Keratinocyte (primary cell): ENCODE measurements at regions not wholly inside any gene's neighbourhood (a gene's known extent, or its start where the extent isn't known, plus 50 kb on each side); places are given as distances from the start of the nearest gene placed in this dataset.
A peak's percentile ranks its signal among the peaks of the same experiment; 100 is the strongest.

Experiments used
- DNase-seq: peaks from one replicate; pipeline ENCODE4 v3.0.0-alpha.2; 2011; ENCODE audit warnings: low read depth, missing footprints, low spot score
- FAIRE-seq: peaks from 2 replicates; lab custom pipeline; 2011; peaks lifted over from hg19 to GRCh38; lab: Jason Lieb, UNC
- H2AFZ ChIP-seq: 2 replicates; pipeline ENCODE4 v1.6.0; 2012; ENCODE audit warnings: low read length, control low read depth, inconsistent platforms; ENCODE audit not compliant: control insufficient read depth
- H3K27ac ChIP-seq: 2 replicates; pipeline ENCODE4 v1.5.1; 2011; ENCODE audit warnings: low read length; ENCODE audit not compliant: control insufficient read depth, insufficient read depth
- H3K27me3 ChIP-seq: 3 replicates; pipeline ENCODE4 v1.6.0; 2011; ENCODE audit warnings: low read length; ENCODE audit not compliant: control insufficient read depth, insufficient read depth; ENCODE audit errors: extremely low read depth
- H3K36me3 ChIP-seq, 2 experiments: 2 replicates in 1 of 2; 3 replicates in 1 of 2; pipeline ENCODE4 v1.5.1; 2011; ENCODE audit warnings: low read length in 2 of 2, mild to moderate bottlenecking in 1 of 2; ENCODE audit not compliant: control insufficient read depth in 2 of 2, insufficient read depth in 2 of 2; ENCODE audit errors: extremely low read depth in 1 of 2
- H3K4me1 ChIP-seq: 3 replicates; pipeline ENCODE4 v1.5.1; 2011; ENCODE audit warnings: low read length; ENCODE audit not compliant: control insufficient read depth, insufficient read depth; ENCODE audit errors: extremely low read depth
- H3K4me2 ChIP-seq: 3 replicates; pipeline ENCODE4 v1.6.0; 2011; ENCODE audit warnings: low read depth, low read length; ENCODE audit not compliant: control insufficient read depth, insufficient read depth; ENCODE audit errors: extremely low read depth
- H3K4me3 ChIP-seq, 3 experiments: fragments of 200-600 bp in 1 of 3; sonication (generic) in 1 of 3; 2 replicates in 2 of 3; 3 replicates in 1 of 3; pipeline ENCODE4 v1.5.1; 2011 to 2016; ENCODE audit warnings: low read length in 3 of 3, mild to moderate bottlenecking in 3 of 3, control low read depth in 2 of 3, inconsistent platforms in 1 of 3, low read depth in 1 of 3, mixed read lengths in 1 of 3, mixed run types in 1 of 3, moderate library complexity in 1 of 3; ENCODE audit not compliant: control insufficient read depth in 2 of 3, insufficient read depth in 2 of 3; ENCODE audit errors: extremely low read depth in 1 of 3
- H3K79me2 ChIP-seq: 2 replicates; pipeline ENCODE4 v1.6.0; 2012; ENCODE audit warnings: low read length; ENCODE audit not compliant: control insufficient read depth, insufficient read depth
- H3K9ac ChIP-seq: 3 replicates; pipeline ENCODE4 v1.6.0; 2011; ENCODE audit warnings: low read length; ENCODE audit not compliant: control insufficient read depth, insufficient read depth; ENCODE audit errors: extremely low read depth
- H3K9me1 ChIP-seq: 3 replicates; pipeline ENCODE4 v1.6.0; 2011; ENCODE audit warnings: low read length; ENCODE audit not compliant: control insufficient read depth, insufficient read depth; ENCODE audit errors: extremely low read depth
- H3K9me3 ChIP-seq: 2 replicates; pipeline ENCODE4 v1.5.1; 2012; ENCODE audit warnings: low read depth, low read length; ENCODE audit not compliant: control insufficient read depth
- H4K20me1 ChIP-seq: 3 replicates; pipeline ENCODE4 v1.6.0; 2011; ENCODE audit warnings: low read length; ENCODE audit not compliant: control insufficient read depth, insufficient read depth; ENCODE audit errors: extremely low read depth
- CTCF ChIP-seq, 3 experiments: IDR thresholded peaks in 1 of 3; conservative IDR thresholded peaks in 1 of 3; optimal IDR thresholded peaks in 1 of 3; 2 replicates in 2 of 3; 3 replicates in 1 of 3; pipeline versions ENCODE3 to v1.5.1; 2011; ENCODE audit warnings: low read length in 3 of 3, mild to moderate bottlenecking in 3 of 3, moderate library complexity in 2 of 3, control low read depth in 1 of 3, inconsistent platforms in 1 of 3; ENCODE audit not compliant: insufficient read depth in 2 of 3; ENCODE audit errors: extremely low read depth in 1 of 3
- EZH2 ChIP-seq: IDR thresholded peaks from one replicate; pipeline ENCODE4 v1.6.1; 2012; ENCODE audit warnings: inconsistent platforms, mild to moderate bottlenecking, low read length, moderate library complexity
- dilution Hi-C: fragments of 300-500 bp; cut with MboI; formaldehyde crosslinking; loops from one replicate; pipeline ENCODE4 v1.7.0; 2020; ENCODE audit warnings: low sequenced_read_pairs; ENCODE audit not compliant: extremely low pct_ligation_motif_present

GRCh38 chr12:89918172-89918846 lies 209.7 kb upstream of the ATP2B1 start:
- no peak overlapping the region for H3K27ac ChIP-seq
- H3K4me3 ChIP-seq = no peak overlapping the region
- H3K9ac ChIP-seq = no peak overlapping the region
- H3K9me1 ChIP-seq = no peaks in the 10 kb centered on the region
- H3K36me3 ChIP-seq = no peaks in the 10 kb centered on the region
- no peaks in the 10 kb centered on the region for H3K4me1 ChIP-seq
- no peaks in the 10 kb centered on the region for H3K79me2 ChIP-seq
- FAIRE-seq (peak; percentile 13), DNase-seq (no peak)
- H3K4me2 ChIP-seq = no peak overlapping the region
- H3K27me3 ChIP-seq = no peaks in the 10 kb centered on the region
- no peaks in the 10 kb centered on the region for H4K20me1 ChIP-seq
- dilution Hi-C loops = no loop called here
- no peak overlapping the region for H2AFZ ChIP-seq
- TF ChIP-seq EZH2 (no peak), CTCF (optimal IDR thresholded peaks at IDR 0.05 in 1 of 3, IDR thresholded peaks at IDR 0.05 in 1 of 3, conservative IDR thresholded peaks at IDR 0.05 in 1 of 3; ENCODE audit: extremely low read depth in 1 of 3, insufficient read depth in 2 of 3, low read length in 3 of 3) (no peak)
- no peaks in the 10 kb centered on the region for H3K9me3 ChIP-seq

GRCh38 chr12:89909753-89910152 lies 201.1 kb upstream of the ATP2B1 start:
- dilution Hi-C loops = no loop called here
- Histone ChIP-seq H2AFZ (no peak overlapping the region), H3K9me1 (no peaks in the 10 kb centered on the region), H3K4me1 (no peaks in the 10 kb centered on the region), H3K79me2 (no peaks in the 10 kb centered on the region), H3K27ac (no peak overlapping the region), H4K20me1 (no peaks in the 10 kb centered on the region), H3K4me2 (no peak overlapping the region), H3K4me3 (no peak overlapping the region), H3K36me3 (no peaks in the 10 kb centered on the region), H3K9me3 (no peaks in the 10 kb centered on the region), H3K27me3 (no peaks in the 10 kb centered on the region), H3K9ac (no peak overlapping the region)
- FAIRE-seq (no peak), DNase-seq (no peak)
- no peak for TF ChIP-seq EZH2
- no peak for TF ChIP-seq CTCF (optimal IDR thresholded peaks at IDR 0.05 in 1 of 3, IDR thresholded peaks at IDR 0.05 in 1 of 3, conservative IDR thresholded peaks at IDR 0.05 in 1 of 3; ENCODE audit: extremely low read depth in 1 of 3, insufficient read depth in 2 of 3, low read length in 3 of 3)
